ENCODE measurements at regions not wholly inside any gene's neighbourhood (a gene's known extent, or its start where the extent isn't known, plus 50 kb on each side); places are given as distances from the start of the nearest gene placed in this dataset.

DNA sequence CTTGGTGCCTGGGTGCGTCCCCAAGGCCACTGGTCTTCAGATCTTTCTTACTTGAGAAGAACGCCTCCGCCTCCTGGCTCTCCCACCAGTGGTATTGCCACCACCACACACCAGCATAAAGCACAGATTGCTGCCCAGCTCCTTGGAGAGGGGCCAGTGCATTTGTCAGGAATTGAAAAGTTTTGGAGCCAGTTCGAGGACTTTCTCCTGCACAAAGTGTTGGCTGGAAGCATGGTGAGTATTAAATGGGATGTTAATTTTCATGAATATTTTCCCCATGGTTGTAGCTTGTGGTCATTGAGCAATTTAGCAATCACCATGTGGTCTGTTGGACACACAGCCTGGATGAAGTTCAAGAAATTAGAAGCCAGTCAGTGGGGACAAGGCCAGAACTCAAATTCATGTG is 684.6 kb upstream of the FANCL start:
- Histone ChIP-seq H3K27ac (ENCODE audit: low read depth in 1 of 3, low read length in 2 of 3) (no peak overlapping the region), H3K4me3 (ENCODE audit: low read depth in 1 of 3, low read length in 3 of 3) (no peak overlapping the region), H3K27me3 (ENCODE audit: control insufficient read depth in 3 of 3, insufficient read depth in 3 of 3, low read length in 3 of 3) (no peaks in the 10 kb centered on the region), H3K36me3 (ENCODE audit: control insufficient read depth in 3 of 3, insufficient read depth in 2 of 3, low read depth in 1 of 3, low read length in 3 of 3) (no peaks in the 10 kb centered on the region), H3K4me1 (ENCODE audit: control insufficient read depth in 3 of 3, insufficient read depth in 2 of 3, low read depth in 1 of 3, low read length in 2 of 3) (no peaks in the 10 kb centered on the region), H3K9me3 (ENCODE audit: control insufficient read depth in 2 of 2, insufficient read depth in 1 of 2, low read depth in 1 of 2, low read length in 1 of 2) (no peaks in the 10 kb centered on the region)
- FAIRE-seq (no peak), DNase-seq (no peak)
- WGBS, 3 donors = 77 to 89% (median 80%) methylated on average over 4 of the region's 4 CpGs

DNA sequence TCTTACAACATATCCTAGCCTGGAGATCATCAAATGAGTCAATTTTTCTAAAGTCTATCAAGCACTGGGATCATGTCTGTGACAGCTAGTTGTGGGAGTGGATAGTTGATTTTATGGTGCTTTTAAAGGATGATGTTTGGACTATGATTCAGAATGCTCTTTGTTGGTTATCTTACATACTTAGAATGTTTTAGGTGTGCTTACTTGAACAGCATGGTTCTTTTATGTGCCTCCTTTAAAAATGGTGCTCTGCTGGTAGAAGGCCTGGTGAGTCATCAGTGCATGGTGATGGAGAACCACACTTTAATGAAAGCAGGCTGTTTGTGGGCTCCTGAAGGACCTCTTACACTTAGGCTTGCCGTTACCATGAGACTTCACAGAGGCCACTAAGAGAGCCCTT is 682.7 kb upstream of the FANCL start:
- no peak overlapping the region for H3K27ac ChIP-seq (ENCODE audit: low read depth in 1 of 3, low read length in 2 of 3)
- no peaks in the 10 kb centered on the region for H3K36me3 ChIP-seq (ENCODE audit: control insufficient read depth in 3 of 3, insufficient read depth in 2 of 3, low read depth in 1 of 3, low read length in 3 of 3)
- DNase-seq (no peak), FAIRE-seq (no peak)
- H3K4me3 ChIP-seq (ENCODE audit: low read depth in 1 of 3, low read length in 3 of 3) = no peak overlapping the region
- WGBS, 3 donors = 76 to 89% (median 88%) methylated on average over 1 of the region's 1 CpG
- no peaks in the 10 kb centered on the region for H3K27me3 ChIP-seq (ENCODE audit: control insufficient read depth in 3 of 3, insufficient read depth in 3 of 3, low read length in 3 of 3)
- H3K9me3 ChIP-seq (ENCODE audit: control insufficient read depth in 2 of 2, insufficient read depth in 1 of 2, low read depth in 1 of 2, low read length in 1 of 2) = no peaks in the 10 kb centered on the region
- H3K4me1 ChIP-seq (ENCODE audit: control insufficient read depth in 3 of 3, insufficient read depth in 2 of 3, low read depth in 1 of 3, low read length in 2 of 3) = no peaks in the 10 kb centered on the region

DNA sequence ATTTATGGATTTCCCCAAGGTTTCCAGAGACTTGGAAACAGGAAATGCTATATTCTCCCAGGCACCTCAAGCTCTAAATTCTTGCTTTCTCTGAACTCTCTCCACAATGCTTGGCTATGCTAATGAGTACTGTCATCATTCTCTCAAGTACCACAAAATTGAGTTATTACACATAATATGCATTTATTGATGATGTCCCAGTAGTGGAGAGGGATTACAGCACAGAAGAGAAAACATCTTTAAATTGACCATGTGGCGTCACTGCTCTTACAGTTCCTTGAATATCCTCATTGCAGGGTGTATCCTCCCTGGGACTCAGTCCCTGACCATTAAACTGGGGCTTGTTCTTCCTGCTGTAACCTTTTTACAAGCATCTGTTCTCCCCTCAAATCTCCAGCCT is 681.1 kb upstream of the FANCL start:
- 91 to 96% (median 92%) methylated on average over 1 of the region's 1 CpG for WGBS, 3 donors
- DNase-seq (no peak), FAIRE-seq (no peak)
- H3K27ac ChIP-seq (ENCODE audit: low read depth in 1 of 3, low read length in 2 of 3) = no peak overlapping the region
- H3K36me3 ChIP-seq (ENCODE audit: control insufficient read depth in 3 of 3, insufficient read depth in 2 of 3, low read depth in 1 of 3, low read length in 3 of 3) = no peaks in the 10 kb centered on the region
- H3K27me3 ChIP-seq (ENCODE audit: control insufficient read depth in 3 of 3, insufficient read depth in 3 of 3, low read length in 3 of 3) = no peaks in the 10 kb centered on the region
- H3K9me3 ChIP-seq (ENCODE audit: control insufficient read depth in 2 of 2, insufficient read depth in 1 of 2, low read depth in 1 of 2, low read length in 1 of 2) = no peaks in the 10 kb centered on the region
- no peaks in the 10 kb centered on the region for H3K4me1 ChIP-seq (ENCODE audit: control insufficient read depth in 3 of 3, insufficient read depth in 2 of 3, low read depth in 1 of 3, low read length in 2 of 3)
- no peak overlapping the region for H3K4me3 ChIP-seq (ENCODE audit: low read depth in 1 of 3, low read length in 3 of 3)

DNA sequence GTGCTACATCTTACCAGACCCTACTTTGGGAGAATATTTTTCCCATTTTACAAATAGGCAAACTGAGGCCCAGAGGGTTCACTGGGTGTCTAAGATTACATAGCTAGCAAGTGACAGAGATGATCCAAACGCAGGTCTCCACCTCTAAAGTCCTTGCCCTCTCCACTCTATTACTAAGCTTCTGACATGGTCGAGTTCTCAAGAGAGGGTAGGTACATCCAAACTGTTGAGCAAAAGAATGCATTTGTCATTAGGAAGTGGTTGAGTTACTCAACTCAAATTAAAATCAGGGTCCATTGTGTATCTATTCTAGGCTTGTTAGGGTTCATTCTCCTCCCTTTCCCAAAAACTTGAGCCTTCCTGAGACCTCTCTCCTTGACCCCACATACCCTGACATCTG is 680.6 kb upstream of the FANCL start:
- WGBS, 3 donors = 56 to 78% (median 62%) methylated on average over 2 of the region's 2 CpGs
- no peak for DNase-seq
- Histone ChIP-seq H3K27me3 (ENCODE audit: control insufficient read depth in 3 of 3, insufficient read depth in 3 of 3, low read length in 3 of 3) (no peaks in the 10 kb centered on the region), H3K36me3 (ENCODE audit: control insufficient read depth in 3 of 3, insufficient read depth in 2 of 3, low read depth in 1 of 3, low read length in 3 of 3) (no peaks in the 10 kb centered on the region), H3K4me3 (ENCODE audit: low read depth in 1 of 3, low read length in 3 of 3) (no peak overlapping the region), H3K4me1 (ENCODE audit: control insufficient read depth in 3 of 3, insufficient read depth in 2 of 3, low read depth in 1 of 3, low read length in 2 of 3) (no peaks in the 10 kb centered on the region), H3K9me3 (ENCODE audit: control insufficient read depth in 2 of 2, insufficient read depth in 1 of 2, low read depth in 1 of 2, low read length in 1 of 2) (no peaks in the 10 kb centered on the region), H3K27ac (ENCODE audit: low read depth in 1 of 3, low read length in 2 of 3) (no peak overlapping the region)
- FAIRE-seq = no peak

DNA sequence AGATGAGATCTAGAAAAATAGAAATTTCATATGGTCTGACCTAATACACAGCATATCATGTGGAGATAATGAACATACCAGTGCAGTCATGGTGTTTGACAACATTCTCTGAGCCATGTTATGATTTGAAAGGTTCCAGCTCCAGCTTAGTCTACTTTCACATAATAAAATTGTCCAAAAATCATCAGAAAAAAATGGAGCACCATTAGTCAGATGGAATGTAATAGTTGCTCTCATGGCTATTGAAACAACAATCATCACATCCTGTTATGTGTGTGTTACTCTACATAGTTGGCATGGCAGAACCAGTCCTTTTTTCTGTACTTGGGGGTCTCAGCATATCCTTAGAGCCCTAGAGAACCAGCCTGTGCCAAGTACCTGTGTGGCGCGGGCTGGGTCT is 678.9 kb upstream of the FANCL start:
- Histone ChIP-seq H3K36me3 (ENCODE audit: control insufficient read depth in 3 of 3, insufficient read depth in 2 of 3, low read depth in 1 of 3, low read length in 3 of 3) (no peaks in the 10 kb centered on the region), H3K4me3 (ENCODE audit: low read depth in 1 of 3, low read length in 3 of 3) (no peak overlapping the region), H3K4me1 (ENCODE audit: control insufficient read depth in 3 of 3, insufficient read depth in 2 of 3, low read depth in 1 of 3, low read length in 2 of 3) (no peaks in the 10 kb centered on the region), H3K27ac (ENCODE audit: low read depth in 1 of 3, low read length in 2 of 3) (no peak overlapping the region), H3K9me3 (ENCODE audit: control insufficient read depth in 2 of 2, insufficient read depth in 1 of 2, low read depth in 1 of 2, low read length in 1 of 2) (no peaks in the 10 kb centered on the region), H3K27me3 (ENCODE audit: control insufficient read depth in 3 of 3, insufficient read depth in 3 of 3, low read length in 3 of 3) (no peaks in the 10 kb centered on the region)
- DNase-seq = no peak
- FAIRE-seq = no peak
- WGBS, 3 donors = 98 to 100% (median 99%) methylated on average over 2 of the region's 2 CpGs

DNA sequence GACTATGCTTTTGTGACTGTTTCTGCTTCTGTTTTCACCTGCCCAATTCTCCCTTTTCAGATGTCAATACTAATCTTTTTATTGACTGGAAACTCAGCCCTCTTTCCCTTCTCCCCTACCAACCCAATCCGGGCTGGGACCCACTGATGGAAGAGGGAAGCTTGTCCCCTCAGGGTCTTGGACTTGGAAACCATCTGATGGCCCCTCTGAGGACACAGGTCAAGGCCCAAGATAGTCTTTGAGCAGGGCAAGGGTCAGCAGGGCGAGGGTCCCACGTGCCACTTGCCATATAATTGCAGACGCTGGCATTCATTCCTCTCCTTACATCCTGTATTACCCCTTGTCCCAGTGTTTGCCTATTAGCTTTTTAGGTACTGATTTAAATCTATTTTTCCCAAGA is 678.2 kb upstream of the FANCL start:
- no peaks in the 10 kb centered on the region for H3K36me3 ChIP-seq (ENCODE audit: control insufficient read depth in 3 of 3, insufficient read depth in 2 of 3, low read depth in 1 of 3, low read length in 3 of 3)
- no peak overlapping the region for H3K27ac ChIP-seq (ENCODE audit: low read depth in 1 of 3, low read length in 2 of 3)
- no peak overlapping the region for H3K4me3 ChIP-seq (ENCODE audit: low read depth in 1 of 3, low read length in 3 of 3)
- H3K4me1 ChIP-seq (ENCODE audit: control insufficient read depth in 3 of 3, insufficient read depth in 2 of 3, low read depth in 1 of 3, low read length in 2 of 3) = no peaks in the 10 kb centered on the region
- DNase-seq (no peak), FAIRE-seq (no peak)
- WGBS, 3 donors = 53 to 73% (median 59%) methylated on average over 4 of the region's 4 CpGs
- no peaks in the 10 kb centered on the region for H3K9me3 ChIP-seq (ENCODE audit: control insufficient read depth in 2 of 2, insufficient read depth in 1 of 2, low read depth in 1 of 2, low read length in 1 of 2)
- no peaks in the 10 kb centered on the region for H3K27me3 ChIP-seq (ENCODE audit: control insufficient read depth in 3 of 3, insufficient read depth in 3 of 3, low read length in 3 of 3)

DNA sequence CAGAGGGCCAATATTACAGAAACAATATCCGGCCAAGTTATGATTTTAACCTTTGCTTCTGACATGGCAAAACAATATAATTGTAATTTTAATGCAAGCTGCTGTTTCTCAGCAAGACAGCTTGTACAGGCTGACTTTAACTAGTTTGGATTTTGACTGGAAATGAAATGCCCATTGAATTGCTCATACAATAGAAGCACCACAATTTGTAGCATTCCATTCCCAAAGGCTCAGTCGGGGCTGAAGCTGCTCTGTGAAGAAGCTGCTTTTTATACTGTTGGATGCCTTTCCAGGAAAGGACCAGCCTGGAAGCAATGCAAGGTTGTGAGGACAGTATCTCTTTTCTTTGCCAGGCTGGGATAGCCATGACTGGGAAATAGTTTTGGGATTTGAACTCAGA is 677.0 kb upstream of the FANCL start:
- FAIRE-seq (no peak), DNase-seq (no peak)
- H3K27ac ChIP-seq (ENCODE audit: low read depth in 1 of 3, low read length in 2 of 3) = no peak overlapping the region
- no peaks in the 10 kb centered on the region for H3K4me1 ChIP-seq (ENCODE audit: control insufficient read depth in 3 of 3, insufficient read depth in 2 of 3, low read depth in 1 of 3, low read length in 2 of 3)
- H3K9me3 ChIP-seq (ENCODE audit: control insufficient read depth in 2 of 2, insufficient read depth in 1 of 2, low read depth in 1 of 2, low read length in 1 of 2) = no peaks in the 10 kb centered on the region
- no peaks in the 10 kb centered on the region for H3K27me3 ChIP-seq (ENCODE audit: control insufficient read depth in 3 of 3, insufficient read depth in 3 of 3, low read length in 3 of 3)
- WGBS, 3 donors = 67 to 84% (median 82%) methylated on average over 2 of the region's 2 CpGs
- H3K4me3 ChIP-seq (ENCODE audit: low read depth in 1 of 3, low read length in 3 of 3) = no peak overlapping the region
- H3K36me3 ChIP-seq (ENCODE audit: control insufficient read depth in 3 of 3, insufficient read depth in 2 of 3, low read depth in 1 of 3, low read length in 3 of 3) = no peaks in the 10 kb centered on the region

DNA sequence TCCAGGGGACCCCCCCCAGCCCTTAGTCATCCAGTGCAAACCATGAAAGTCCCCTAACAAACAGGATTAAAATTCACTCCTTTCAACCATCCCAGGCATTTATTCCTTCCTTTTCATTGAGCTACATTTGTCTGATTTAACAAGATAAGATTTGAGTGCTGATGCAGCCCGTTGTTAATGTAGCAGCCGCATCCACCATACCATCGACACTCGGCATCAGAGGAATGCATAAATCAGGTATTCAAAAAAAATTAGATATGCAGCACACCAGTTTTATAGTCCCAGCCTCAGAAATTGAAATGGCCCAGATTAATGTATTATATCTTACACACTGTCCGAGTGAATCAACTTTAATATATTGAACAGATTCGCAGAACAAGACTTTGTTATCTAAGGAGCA is 676.5 kb upstream of the FANCL start:
- DNase-seq (no peak), FAIRE-seq (no peak)
- WGBS, 3 donors = 87 to 90% (median 90%) methylated on average over 6 of the region's 6 CpGs
- no peak overlapping the region for H3K4me3 ChIP-seq (ENCODE audit: low read depth in 1 of 3, low read length in 3 of 3)
- H3K27me3 ChIP-seq (ENCODE audit: control insufficient read depth in 3 of 3, insufficient read depth in 3 of 3, low read length in 3 of 3) = no peaks in the 10 kb centered on the region
- H3K9me3 ChIP-seq (ENCODE audit: control insufficient read depth in 2 of 2, insufficient read depth in 1 of 2, low read depth in 1 of 2, low read length in 1 of 2) = no peaks in the 10 kb centered on the region
- no peaks in the 10 kb centered on the region for H3K4me1 ChIP-seq (ENCODE audit: control insufficient read depth in 3 of 3, insufficient read depth in 2 of 3, low read depth in 1 of 3, low read length in 2 of 3)
- H3K27ac ChIP-seq (ENCODE audit: low read depth in 1 of 3, low read length in 2 of 3) = no peak overlapping the region
- H3K36me3 ChIP-seq (ENCODE audit: control insufficient read depth in 3 of 3, insufficient read depth in 2 of 3, low read depth in 1 of 3, low read length in 3 of 3) = no peaks in the 10 kb centered on the region

DNA sequence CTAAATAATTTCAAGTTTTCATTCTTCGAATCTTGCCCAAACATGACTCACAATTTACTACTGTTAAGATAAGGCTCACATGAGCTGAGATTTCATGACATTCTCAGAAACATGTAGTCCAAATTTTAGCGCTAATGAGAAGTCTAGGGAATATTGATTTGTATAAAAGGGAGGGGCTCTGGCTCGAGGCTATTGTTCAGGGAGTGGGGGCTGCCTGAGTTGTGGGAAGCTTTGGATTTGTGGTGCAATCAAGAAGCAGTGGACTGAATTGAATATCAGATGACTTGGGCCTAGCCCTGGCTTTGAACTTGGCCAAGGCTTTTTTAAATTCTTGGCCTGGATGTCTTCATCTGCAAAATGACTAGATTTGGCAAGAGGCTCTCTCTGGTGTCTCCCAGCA is 674.9 kb upstream of the FANCL start:
- 55 to 61% (median 59%) methylated on average over 3 of the region's 3 CpGs for WGBS, 3 donors
- Histone ChIP-seq H3K9me3 (ENCODE audit: control insufficient read depth in 2 of 2, insufficient read depth in 1 of 2, low read depth in 1 of 2, low read length in 1 of 2) (no peaks in the 10 kb centered on the region), H3K36me3 (ENCODE audit: control insufficient read depth in 3 of 3, insufficient read depth in 2 of 3, low read depth in 1 of 3, low read length in 3 of 3) (no peaks in the 10 kb centered on the region), H3K27me3 (ENCODE audit: control insufficient read depth in 3 of 3, insufficient read depth in 3 of 3, low read length in 3 of 3) (no peaks in the 10 kb centered on the region), H3K27ac (ENCODE audit: low read depth in 1 of 3, low read length in 2 of 3) (no peak overlapping the region), H3K4me1 (ENCODE audit: control insufficient read depth in 3 of 3, insufficient read depth in 2 of 3, low read depth in 1 of 3, low read length in 2 of 3) (no peaks in the 10 kb centered on the region), H3K4me3 (ENCODE audit: low read depth in 1 of 3, low read length in 3 of 3) (no peak overlapping the region)
- FAIRE-seq = no peak
- no peak for DNase-seq

Data from small intestine (tissue), 7 donors.